GM12878 (cell line): ENCODE measurements at regions not wholly inside any gene's neighbourhood (a gene's known extent, or its start where the extent isn't known, plus 50 kb on each side); places are given as distances from the start of the nearest gene placed in this dataset.

Experiments used
- ATAC-seq: fragments of 200-7000 bp; cut with Tn5 transposase; 3 replicates; pipeline ENCODE4 v1.9.1; 2020; ENCODE audit warnings: mild to moderate bottlenecking, moderate library complexity
- BruUV-seq: library from RNA; stranded (reverse); fragments of 400-500 nt; replicated peaks from 2 replicates; lab custom pipeline; 2021; lab: Mats Ljungman, UMichigan
- CTCF ChIA-PET: fragments of 300-600 bp; sonication (Branson Sonifier 250); formaldehyde crosslinking; extraction: SDS; loops from one replicate; lab custom pipeline; 2021; ENCODE audit warnings: inconsistent platforms; lab: Yijun Ruan, JAX
- POLR2A ChIA-PET: fragments of 350-600 bp; formaldehyde crosslinking; extraction: SDS; loops from one replicate; lab custom pipeline; 2021; ENCODE audit warnings: inconsistent platforms; lab: Charles Lee
- RAD21 ChIA-PET: fragments of 300-600 bp; sonication (Branson Sonifier 250); formaldehyde crosslinking; loops from one replicate; lab custom pipeline; 2023; ENCODE audit warnings: antibody characterized with exemption; ENCODE audit not compliant: unreplicated experiment; lab: Charles Lee
- SMC1A ChIA-PET: fragments of 300-600 bp; sonication (Branson Sonifier 250); formaldehyde crosslinking; loops from one replicate; lab custom pipeline; 2023; ENCODE audit not compliant: unreplicated experiment, uncharacterized antibody; lab: Charles Lee
- DNase-seq: peaks from one replicate; pipeline ENCODE4 v3.0.0-alpha.2; 2011; ENCODE audit warnings: low read depth, low spot score
- FAIRE-seq: peaks from 3 replicates; lab custom pipeline; 2011; peaks lifted over from hg19 to GRCh38; lab: Jason Lieb, UNC
- H2AFZ ChIP-seq: 2 replicates; pipeline ENCODE4 v1.6.0; 2011; ENCODE audit warnings: low read depth, low read length, control low read depth; ENCODE audit not compliant: control insufficient read depth
- H3K27ac ChIP-seq: 2 replicates; pipeline ENCODE4 v1.5.1; 2011; ENCODE audit warnings: control low read depth; ENCODE audit not compliant: control insufficient read depth, insufficient read depth
- H3K27me3 ChIP-seq, 2 experiments: replicated peaks in 1 of 2; 2 replicates each; pipeline versions ENCODE4 v1.6.0 to v1.6.1; 2011; ENCODE audit warnings: low read length in 1 of 2; ENCODE audit not compliant: control insufficient read depth in 2 of 2, insufficient read depth in 2 of 2
- H3K36me3 ChIP-seq, 2 experiments: 2 replicates each; pipeline ENCODE4 v1.5.1; 2011; ENCODE audit warnings: low read length in 1 of 2; ENCODE audit not compliant: control insufficient read depth in 2 of 2, insufficient read depth in 2 of 2
- H3K4me1 ChIP-seq: 2 replicates; pipeline ENCODE4 v1.6.1; 2011; ENCODE audit warnings: mild to moderate bottlenecking, low read length, moderate library complexity, mixed read lengths; ENCODE audit not compliant: control insufficient read depth, insufficient read depth
- H3K4me2 ChIP-seq: 2 replicates; pipeline ENCODE4 v1.6.0; 2011; ENCODE audit warnings: control low read depth; ENCODE audit not compliant: control insufficient read depth, insufficient read depth
- H3K4me3 ChIP-seq: fragments of 200-600 bp; sonication (generic); 2 replicates; pipeline ENCODE4 v1.5.1; 2016
- H3K79me2 ChIP-seq: 2 replicates; pipeline ENCODE4 v1.6.0; 2011; ENCODE audit warnings: low read length; ENCODE audit not compliant: control insufficient read depth, insufficient read depth
- H3K9ac ChIP-seq: 2 replicates; pipeline ENCODE4 v1.8.0; 2011; ENCODE audit warnings: low read length, control low read depth, mixed read lengths; ENCODE audit not compliant: control insufficient read depth, insufficient read depth
- H3K9me3 ChIP-seq: replicated peaks from 3 replicates; pipeline ENCODE4 v1.5.1; 2011; ENCODE audit warnings: mild to moderate bottlenecking, low read length; ENCODE audit not compliant: control insufficient read depth, insufficient read depth
- H4K20me1 ChIP-seq: 2 replicates; pipeline ENCODE4 v1.6.0; 2011; ENCODE audit not compliant: control insufficient read depth, insufficient read depth
- ATF3 ChIP-seq: IDR thresholded peaks from 2 replicates; pipeline ENCODE4 v1.6.1; 2011; ENCODE audit warnings: low read depth, mild to moderate bottlenecking, low read length, moderate library complexity, borderline replicate concordance; ENCODE audit errors: extremely low read depth
- MEF2A ChIP-seq: IDR thresholded peaks from 2 replicates; pipeline ENCODE4 v1.6.1; 2011; ENCODE audit warnings: low read depth, mild to moderate bottlenecking, low read length, moderate library complexity; ENCODE audit not compliant: insufficient read depth
- MYB ChIP-seq: fragments of 150-350 bp; IDR thresholded peaks from 2 replicates; pipeline ENCODE4 v1.6.1; 2014; ENCODE audit warnings: mild to moderate bottlenecking, low read depth, low read length, borderline replicate concordance
- PKNOX1 ChIP-seq: fragments of 450-650 bp; IDR thresholded peaks from 2 replicates; pipeline ENCODE4 v1.6.1; 2016; ENCODE audit warnings: mild to moderate bottlenecking
- SIN3A ChIP-seq: IDR thresholded peaks from 2 replicates; pipeline ENCODE4 v1.6.1; 2012; ENCODE audit warnings: low read depth, low read length, improper control_type of control experiment
- USF2 ChIP-seq: IDR thresholded peaks from 2 replicates; pipeline ENCODE4 v1.6.1; 2011; ENCODE audit warnings: low read depth, low read length, improper control_type of control experiment, borderline replicate concordance
- ZBED1 ChIP-seq: IDR thresholded peaks from 2 replicates; pipeline ENCODE4 v1.6.1; 2016; ENCODE audit warnings: borderline replicate concordance
- whole genome bisulfite sequencing: methylation state at CpG from one replicate; pipeline ENCODE4 v1.1.6; 2016; ENCODE audit warnings: low lambda C conversion rate; ENCODE audit not compliant: insufficient replicate concordance, insufficient coverage; ENCODE audit errors: missing lambda C conversion rate; 5-methylcytosine and 5-hydroxymethylcytosine counted together
- in situ Hi-C: fragments of 300-500 bp; cut with MboI; formaldehyde crosslinking; loops from 9 replicates; pipeline ENCODE4 v1.14.3; 2018; ENCODE audit warnings: mixed read lengths
- intact Hi-C: fragments of 100-400 bp; cut with micrococcal nuclease; formaldehyde crosslinking; loops from one replicate; pipeline ENCODE4 v1.14.2; 2022; ENCODE audit not compliant: unreplicated experiment

GRCh38 chr1:4397196-4397595 lies 257.2 kb upstream of the AJAP1 start:
- no peaks in the 10 kb centered on the region for H3K79me2 ChIP-seq
- no peak overlapping the region for H3K4me2 ChIP-seq
- H2AFZ ChIP-seq, result no peak overlapping the region
- ChIA-PET CTCF (no interaction called here), RAD21 (no interaction called here), POLR2A (no interaction called here), SMC1A (no interaction called here)
- ATAC-seq (no peak), FAIRE-seq (no peak), DNase-seq (no peak)
- WGBS, result 0% methylated on average over 4 of the region's 4 CpGs
- H3K9me3 ChIP-seq, result no peaks in the 10 kb centered on the region; the same call in 1 of the 3 replicates
- intact Hi-C loops (no loop called here), in situ Hi-C loops (no loop called here)
- H3K27ac ChIP-seq, result no peak overlapping the region
- H4K20me1 ChIP-seq, result no peaks in the 10 kb centered on the region
- no peaks in the 10 kb centered on the region for H3K27me3 ChIP-seq
- H3K36me3 ChIP-seq, result no peaks in the 10 kb centered on the region
- no peak overlapping the region for H3K9ac ChIP-seq
- H3K4me1 ChIP-seq, result no peaks in the 10 kb centered on the region
- no TSS peak for BruUV-seq
- TF ChIP-seq ATF3, result no peak
- no peak for TF ChIP-seq PKNOX1
- TF ChIP-seq USF2, result no peak
- no peak for TF ChIP-seq SIN3A
- no peak for TF ChIP-seq ZBED1
- no peak for TF ChIP-seq MEF2A
- no peak for TF ChIP-seq MYB
- H3K4me3 ChIP-seq, result no peak overlapping the region
